HT-29 (cell line): ENCODE measurements at regions not wholly inside any gene's neighbourhood (a gene's known extent, or its start where the extent isn't known, plus 50 kb on each side); places are given as distances from the start of the nearest gene placed in this dataset.
"Not testable (repeated sequence)": the region's sequence is repeated elsewhere in the genome, so short reads cannot be mapped to it uniquely, and the experiment has no call there.

Experiments used
- DNase-seq: peaks from one replicate; pipeline ENCODE4 v3.0.0-alpha.2; 2015; ENCODE audit warnings: low spot score

DNA sequence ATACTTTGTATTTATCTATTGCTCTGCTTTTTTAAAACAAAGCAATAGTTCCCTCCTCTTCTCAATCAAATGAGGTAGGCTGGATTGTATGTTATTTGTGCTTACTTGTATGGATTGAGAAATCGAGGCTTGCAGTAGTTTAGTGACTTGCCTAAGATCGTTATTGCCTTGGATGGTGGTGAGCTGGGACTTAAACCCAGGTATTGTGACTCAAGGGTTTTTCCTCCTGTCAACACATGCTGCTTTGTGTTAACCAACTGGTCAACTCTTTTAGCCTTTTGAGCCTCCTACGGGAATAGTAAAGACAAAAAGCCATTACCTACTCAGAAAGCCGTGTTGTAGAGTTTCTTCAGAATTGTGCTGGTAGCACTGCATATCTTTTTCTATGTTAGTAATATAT is 95.2 kb upstream of the THUMPD2 start:
- DNase-seq: no peak

DNA sequence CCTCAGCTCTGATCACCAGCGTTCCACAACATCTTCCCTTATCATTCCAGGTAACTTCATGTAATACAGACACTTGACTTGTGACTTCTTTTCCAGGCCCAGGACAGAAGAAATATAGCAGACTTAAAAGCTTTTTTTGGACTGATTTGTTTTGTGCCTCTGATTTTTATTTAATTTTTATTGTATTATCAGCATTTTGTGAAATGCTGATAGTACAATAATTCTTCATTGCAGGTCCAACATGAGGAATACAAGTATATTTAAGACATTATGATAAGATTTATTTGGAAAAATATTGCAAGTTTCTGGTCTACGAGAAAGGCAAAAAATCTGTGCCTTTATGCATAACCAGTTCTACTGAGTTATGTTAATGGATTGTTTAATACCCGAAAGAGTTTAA is 94.5 kb upstream of the THUMPD2 start:
- no peak for DNase-seq

DNA sequence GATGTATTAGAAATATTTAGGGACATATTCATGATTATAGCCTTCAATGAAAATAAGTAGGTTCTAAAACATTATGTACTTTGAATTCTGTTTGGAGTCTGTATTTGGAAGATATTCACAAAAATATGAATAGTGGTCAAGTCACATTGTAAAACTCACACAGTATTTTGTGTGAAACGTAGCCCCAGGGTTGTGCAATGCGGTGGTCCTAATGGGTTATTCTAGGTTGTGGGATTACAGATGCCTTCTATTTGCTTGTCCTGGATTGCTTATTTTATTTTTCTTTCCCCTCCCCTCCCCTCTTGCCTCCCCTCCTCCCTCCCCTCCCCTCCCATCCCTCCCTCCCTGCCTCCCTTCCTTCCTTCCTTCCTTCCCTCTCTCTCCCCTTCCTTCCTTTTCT is 93.7 kb upstream of the THUMPD2 start:
- DNase-seq: no peak

DNA sequence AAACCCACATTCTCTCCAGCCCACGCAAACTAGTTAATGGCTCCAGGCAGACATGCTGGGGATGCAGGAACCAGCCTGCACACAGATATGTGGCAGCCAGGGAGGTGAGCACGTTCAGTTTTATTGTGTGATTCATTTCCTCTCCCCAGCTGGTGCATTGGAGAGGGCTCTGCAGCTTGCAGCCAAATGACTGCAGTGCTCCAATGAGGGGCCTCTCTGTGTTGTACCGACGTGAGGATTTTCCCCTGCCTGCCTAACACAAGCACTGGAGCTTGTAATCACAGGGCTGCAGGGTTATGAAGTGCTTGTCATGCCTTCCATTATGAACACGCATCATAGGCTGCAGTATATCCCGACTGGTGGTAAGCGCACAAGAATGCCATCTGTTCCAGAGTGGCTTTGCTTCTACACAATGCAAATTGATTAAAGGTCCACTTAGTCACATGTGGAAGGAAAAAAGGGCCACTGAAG is 92.3 kb upstream of the THUMPD2 start:
- no peak for DNase-seq

DNA sequence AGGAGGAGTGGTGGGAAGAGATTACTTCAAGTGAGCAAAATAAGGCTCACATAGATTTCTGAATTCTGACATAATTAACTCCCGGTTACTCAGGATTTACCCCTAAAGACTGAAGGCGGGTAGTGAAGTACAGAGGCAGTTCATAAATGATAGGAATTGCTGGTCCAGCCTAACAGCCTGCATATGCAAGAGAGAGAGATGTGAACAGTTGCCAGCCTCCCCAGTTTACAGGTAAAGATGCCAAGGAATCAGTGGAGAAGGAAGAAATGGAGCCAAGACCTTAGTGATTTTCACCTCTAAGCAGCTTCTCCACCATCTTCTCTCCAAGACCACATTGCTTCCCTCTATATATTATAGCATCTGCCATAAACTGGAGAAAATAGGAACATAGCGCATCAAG is 91.8 kb upstream of the THUMPD2 start:
- no peak for DNase-seq

DNA sequence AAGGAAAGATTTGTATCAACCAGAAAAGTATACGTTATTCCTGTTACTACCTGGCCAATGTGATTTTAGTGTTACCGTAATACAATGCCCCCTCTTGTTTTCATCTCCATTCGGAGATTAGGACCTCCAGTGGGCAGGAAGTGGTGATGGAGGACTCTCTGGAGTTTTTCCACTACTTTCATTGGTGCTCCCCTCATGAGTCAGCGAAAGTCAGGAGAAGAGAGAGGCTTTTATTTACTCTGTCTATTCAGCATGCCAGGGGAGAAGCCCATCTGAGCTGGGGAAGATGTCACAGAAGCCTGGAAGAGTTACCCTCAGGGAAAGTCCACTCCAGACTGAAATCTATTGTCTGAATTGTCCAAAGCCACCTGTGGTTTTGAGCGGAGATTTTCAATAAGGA is 88.2 kb upstream of the THUMPD2 start:
- DNase-seq: no peak

DNA sequence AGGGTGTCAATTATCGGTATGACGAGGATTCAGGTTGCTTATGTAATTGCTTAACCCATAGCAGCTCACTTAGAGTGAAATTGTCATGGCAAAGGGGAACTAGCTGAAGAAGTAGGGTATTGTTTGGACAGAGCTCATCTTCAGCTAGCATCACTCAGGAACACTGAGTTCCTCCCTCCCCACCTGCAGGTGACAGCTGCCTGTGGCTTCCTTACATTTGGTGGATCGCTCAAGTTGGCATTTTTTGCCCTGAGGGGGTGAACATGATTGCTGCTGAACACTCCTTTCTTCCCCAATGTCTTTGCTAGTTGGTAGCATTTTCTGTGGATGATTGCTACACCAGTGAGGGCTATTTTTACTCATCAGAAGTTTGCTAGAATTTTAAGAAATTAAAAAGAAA is 86.7 kb upstream of the THUMPD2 start:
- no peak for DNase-seq

DNA sequence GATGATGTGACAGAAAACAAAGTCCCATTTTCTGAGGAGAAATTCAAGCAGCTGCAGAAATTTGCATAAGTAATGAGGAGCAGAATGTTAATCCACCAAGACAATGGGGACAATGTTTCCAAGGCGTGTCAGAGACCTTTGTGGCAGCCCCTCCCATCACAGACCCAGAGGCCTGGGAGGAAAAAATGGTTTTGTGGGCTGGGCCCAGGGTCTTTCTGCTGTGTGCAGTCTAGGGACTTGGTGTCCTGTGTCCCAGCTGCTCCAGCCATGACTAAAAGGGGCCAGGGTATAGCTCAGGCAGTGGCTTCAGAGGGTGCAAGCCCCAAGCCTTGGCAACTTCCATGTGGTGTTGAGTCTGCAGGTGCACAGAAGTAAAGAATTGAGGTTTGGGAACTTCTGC is 84.6 kb upstream of the THUMPD2 start:
- DNase-seq: not testable (repeated sequence)

DNA sequence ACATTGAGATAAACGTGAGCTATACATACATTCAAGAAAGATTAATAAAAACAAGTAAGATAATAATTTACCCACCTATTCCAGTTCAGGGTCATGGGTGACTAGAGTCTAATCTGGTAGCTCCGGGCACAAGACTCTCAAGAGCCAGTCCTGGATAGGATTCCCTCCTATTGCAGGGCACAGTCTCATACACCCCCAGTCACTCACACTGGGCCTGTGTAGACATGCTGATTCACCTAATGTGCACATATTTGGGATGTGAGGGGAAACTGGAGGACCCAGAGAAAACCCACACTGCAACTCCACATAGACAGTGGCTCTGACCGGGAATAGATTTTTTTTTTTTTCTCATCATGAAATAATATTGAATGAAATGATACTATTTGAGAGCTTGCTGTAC is 81.5 kb upstream of the THUMPD2 start:
- no peak for DNase-seq

DNA sequence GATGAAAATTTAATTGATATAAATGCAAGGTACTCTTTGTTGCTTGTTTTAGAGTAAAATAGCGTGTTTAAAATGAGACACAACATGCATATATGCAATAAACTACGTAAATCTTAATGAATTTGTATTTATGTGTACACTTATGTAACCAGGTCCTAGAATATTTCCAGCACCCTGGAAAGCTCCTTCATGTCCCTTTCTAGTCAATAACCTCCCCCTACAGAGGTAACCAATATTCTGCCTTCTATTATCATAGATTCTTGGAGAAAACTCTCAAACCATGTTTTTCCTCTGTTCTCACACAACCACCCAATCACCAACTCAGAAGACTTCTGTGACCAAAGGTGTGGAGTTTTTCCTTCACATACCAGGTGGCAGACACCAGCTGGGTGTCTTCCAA is 79.6 kb upstream of the THUMPD2 start:
- DNase-seq: no peak

DNA sequence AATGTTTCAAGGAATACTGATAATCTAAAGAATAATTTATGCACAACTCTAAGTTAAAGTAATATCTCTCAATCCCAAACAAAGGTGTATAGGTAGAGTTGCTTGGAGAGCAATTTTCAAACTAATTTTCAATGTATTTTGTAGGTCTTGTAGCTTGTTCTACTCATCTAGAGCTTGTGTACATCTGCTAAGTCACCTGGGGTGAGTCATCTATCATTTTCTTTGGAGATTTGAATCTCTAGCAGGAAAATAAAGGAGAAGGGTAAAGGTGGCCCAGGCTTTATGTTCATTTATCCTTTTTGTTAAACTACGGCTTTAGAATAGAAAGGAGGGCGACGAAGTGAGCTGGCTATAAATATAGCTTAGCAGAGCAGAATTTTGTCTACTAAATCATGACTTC is 76.8 kb upstream of the THUMPD2 start:
- DNase-seq: no peak

DNA sequence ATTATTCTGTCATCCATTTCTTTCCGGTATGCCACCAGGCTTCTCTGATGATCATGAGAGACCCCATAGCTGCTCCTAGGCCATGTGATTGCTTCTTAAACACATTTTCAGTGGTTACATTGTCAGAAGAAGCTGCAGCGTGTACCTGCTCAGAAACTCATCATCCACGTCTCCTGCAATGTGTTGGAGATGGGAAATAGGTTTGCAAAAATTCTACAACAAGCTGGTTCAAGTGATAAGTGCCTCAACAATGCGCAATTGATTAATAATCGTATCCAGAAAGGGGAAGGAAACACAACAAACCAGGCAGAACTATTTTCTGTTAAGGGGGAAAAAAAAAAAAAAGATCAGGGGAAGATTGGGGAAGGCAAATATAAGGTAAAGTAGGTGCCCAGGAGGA is 75.7 kb upstream of the THUMPD2 start:
- no peak for DNase-seq

DNA sequence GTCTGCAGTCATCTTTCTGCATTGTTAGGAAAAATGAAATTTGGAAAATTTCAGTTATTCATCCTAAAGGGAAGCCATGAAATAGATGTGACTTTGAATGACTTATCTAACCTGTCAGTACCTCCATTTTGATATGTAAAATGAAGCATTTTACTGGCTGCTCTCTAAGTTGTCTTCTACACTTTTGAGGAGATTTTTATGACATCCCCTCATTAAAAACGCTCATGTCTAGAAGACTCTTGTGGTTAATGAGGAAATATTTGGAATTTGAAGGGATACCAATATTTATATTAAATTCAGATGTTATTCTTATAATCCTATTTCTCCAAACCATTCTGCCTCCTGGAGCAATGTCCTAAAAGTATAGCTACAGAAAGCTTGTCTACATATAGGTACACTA is 73.8 kb upstream of the THUMPD2 start:
- no peak for DNase-seq

DNA sequence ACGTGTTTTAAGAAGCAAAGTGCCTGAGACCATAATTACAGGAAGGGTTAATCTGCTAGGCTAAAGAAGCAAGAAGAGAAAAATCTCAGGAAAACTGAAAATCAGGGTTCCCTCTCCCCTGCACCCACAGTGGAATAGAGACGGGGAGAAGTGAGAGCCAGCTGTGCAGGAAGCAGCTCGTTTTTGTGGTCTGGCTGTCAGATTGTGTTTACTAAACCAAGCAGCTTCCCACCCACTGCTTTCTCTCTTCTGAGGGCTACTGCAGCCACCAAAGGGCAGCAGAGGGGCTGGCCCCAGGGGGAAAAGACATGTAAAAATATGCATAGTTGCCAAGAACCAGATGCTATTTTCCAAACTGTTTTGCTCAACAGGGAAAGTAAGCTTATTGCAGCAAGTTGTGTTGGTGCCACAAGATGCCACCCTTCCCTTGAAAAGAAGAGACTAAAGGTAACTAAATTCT is 72.6 kb upstream of the THUMPD2 start:
- DNase-seq: no peak

DNA sequence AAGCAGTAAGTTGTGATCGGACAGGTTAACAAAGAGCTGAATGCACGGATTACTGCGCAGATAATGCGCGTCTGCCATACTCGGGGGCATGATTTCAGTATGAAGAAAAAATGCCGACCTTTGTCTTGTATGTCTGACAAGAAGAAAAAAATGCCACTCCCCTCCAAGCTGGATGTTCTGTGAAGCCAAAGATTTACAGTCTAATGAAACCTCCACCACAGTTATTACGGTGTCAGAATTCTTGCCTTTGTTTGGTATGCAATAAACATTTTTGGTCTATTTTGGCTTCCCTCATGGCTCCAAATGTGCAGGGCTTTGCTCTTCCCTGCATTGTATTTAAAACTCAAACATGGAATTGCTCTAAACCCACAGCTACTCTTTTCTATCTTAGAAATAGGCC is 72.2 kb upstream of the THUMPD2 start:
- DNase-seq: no peak

DNA sequence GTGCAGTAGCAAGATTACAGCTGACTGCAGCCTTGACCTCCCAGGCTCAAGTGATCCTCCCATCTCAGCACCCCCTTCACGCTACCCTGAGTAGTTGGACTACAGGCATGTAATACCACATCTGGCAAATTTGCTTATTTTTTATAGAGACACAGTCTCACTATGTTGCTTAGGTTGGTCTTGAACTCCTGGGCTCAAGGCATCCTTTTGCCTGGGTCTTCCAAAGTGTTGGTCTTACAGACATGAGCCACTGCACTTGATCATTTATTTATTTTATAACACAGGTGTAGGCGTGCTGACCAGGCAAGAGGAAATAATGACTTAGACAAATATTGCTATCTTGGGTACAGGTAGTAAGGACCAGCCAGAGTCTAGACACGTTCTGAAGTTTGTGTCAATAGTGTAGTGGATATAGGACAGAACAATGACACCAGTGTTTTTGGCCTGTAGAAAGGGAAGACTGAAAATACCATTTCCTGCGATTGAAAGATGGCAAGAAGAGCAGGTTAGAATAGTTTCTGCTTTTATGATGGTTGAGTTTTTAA is 71.0 kb upstream of the THUMPD2 start:
- DNase-seq: no peak

DNA sequence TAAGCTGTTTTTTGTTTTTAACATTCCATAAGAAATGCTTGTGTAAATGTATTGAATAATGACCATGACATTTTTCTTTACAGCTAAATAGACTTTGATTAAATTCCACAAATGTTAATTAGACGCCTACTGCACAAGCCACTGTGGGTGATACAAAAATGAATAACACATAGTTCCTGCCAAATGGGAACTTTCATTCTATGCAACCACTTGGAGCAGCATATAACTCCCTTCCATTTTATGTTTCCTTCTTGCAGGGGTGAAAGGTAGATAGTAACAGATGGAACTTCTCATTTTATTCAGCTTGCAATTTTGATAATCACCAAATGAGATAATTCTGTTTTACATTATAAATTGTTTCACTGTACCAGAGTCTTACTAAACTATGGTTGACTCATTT is 70.0 kb upstream of the THUMPD2 start:
- DNase-seq: no peak

DNA sequence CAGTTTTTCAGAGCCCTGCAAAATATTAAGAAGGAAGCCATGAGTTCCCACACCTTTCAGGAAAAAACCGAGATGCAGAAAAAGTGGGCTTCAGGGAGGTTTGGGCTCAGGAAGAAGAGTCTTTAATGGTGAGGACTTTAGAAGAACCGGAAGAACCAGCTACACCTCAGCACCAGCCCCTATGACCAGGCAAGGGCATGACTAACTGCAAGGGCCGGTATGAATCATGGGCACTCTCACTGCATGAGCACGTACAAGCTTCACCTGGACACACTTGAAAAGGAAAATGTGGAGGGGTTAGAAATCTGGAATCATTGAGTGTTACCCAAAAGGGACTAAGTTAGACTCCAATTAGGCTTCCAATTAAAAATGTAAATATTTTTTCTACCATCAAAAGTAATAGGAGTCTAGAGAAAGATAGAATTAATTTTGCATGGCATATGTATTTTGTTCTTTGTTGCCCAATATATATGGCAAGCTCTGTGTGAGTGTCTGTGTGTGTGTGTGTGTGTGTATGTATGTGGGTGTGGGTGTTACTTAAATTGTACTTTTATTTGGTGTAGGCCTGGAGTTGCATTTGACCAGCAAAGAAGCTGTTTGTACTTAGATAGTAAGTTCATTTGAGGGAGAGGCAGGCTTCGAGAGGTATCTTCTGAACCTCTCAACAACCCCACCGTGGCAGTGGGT is 66.5 kb upstream of the THUMPD2 start:
- DNase-seq: peak; percentile 26

DNA sequence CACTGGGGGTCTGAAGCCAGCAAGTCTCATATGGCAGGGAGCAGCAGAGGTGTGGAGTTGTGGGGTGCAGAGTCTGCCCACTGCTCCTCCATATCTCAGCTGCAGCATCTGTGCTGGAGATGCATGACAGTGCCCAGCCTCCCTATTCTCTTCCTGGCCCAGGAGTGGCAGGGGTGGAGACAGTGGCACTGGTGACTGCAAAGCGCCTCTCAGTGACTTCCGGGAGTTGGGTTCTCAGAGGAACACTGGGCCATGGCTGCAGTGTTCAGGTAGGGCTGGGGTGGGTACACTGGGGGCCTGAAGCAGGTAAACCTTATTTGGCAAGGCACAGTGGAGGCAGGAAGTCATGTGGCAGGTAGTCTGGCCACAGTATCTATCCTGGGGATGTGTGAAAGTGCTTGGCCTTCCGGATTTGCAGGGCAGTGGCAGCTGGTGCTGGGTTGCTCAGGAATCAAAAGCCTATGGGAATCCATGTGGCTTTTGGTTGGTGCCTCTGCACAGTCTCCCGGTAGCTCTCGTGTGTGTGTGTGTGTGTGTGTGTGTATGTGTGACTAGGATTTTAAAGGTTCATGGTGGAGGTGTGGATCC is 60.3 kb upstream of the THUMPD2 start:
- DNase-seq: no peak

DNA sequence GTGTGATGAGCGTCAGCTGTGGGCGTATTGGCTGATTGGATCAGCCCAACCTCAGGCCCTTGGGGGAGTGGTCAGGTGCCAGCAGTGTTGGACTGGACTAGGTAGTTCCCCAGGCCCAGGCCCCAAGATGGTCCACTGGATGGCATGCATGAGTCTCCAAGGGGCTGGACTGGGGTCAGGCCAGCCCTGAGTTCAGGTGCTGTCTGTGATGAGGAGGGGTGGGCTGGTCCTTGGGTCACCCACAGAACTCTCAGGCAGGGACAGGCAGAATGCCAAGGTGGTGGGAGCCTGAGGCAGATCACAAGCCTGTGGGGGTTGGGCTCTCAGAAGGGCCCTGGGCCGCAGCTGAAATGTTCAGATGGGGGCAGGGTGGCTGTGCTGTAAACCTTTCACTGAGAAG is 59.5 kb upstream of the THUMPD2 start:
- no peak for DNase-seq

DNA sequence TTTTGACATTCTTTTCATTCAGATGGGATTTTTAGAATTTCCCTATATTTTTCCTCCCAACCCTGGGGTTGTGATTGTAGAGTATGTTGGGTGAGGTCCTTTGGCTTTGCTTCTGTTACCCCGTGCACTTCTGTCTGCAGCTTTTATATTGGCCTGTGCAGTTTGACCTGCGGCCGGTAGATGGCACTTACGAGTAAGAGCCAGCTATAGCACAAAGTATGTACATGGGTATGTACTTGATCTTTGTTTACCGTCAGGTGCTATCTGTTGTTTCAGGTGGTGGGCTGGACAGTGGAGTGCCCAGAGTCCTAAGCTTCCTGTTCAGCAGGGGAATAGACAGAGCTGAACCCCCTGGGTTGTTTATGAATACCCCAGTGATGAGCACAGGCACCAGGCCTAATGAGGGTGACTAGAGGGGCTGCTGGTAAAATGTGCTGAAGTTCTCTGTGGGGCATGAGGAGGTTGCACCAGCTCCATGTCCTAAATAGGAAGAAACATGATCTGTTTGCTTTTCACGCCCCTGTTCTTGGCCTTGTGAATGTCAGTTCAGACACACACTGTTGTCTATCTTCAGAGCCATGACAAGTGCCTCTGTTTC is 58.9 kb upstream of the THUMPD2 start:
- peak; percentile 50 for DNase-seq

DNA sequence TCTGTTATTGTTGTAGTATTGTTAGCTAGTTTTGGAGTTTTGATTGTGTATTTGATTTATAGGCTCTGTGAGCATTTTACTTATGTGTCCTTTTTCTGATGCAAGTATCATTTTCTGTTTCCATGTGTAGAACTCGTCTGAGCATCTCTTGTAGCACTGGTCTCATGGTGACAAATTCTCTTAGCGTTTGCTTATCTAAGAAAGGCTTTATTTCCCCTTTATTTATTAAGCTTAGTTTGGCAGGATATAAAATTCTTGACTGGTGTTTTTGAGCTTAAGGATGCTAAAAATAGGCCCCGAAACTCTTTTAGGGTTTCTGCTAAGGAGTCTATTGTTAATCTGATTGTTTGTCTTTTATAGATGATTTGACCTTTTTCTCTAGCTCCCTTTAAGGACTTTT is 57.6 kb upstream of the THUMPD2 start:
- DNase-seq: no peak

DNA sequence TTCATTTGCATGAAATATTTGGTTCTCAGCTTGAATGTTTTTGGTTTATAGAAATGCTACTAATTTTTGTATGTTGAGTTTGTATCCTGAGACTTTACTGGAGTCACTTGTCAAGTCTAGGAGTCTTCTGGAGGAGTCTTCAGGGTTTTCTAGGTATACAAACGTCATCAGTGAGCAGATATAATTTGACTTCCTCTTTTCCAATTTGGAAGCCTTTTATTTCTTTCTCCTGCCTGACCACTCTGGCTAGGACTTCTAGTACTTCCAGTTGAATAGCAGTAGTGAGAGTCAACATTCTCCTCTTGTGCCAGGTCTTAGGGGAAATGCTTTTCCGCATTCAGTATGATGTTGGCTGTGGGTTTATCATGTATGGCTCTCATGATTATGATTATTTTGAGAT is 55.4 kb upstream of the THUMPD2 start:
- DNase-seq: no peak
